H1 (cell line): ENCODE measurements at regions not wholly inside any gene's neighbourhood (a gene's known extent, or its start where the extent isn't known, plus 50 kb on each side); places are given as distances from the start of the nearest gene placed in this dataset.

ENCODE experiments used
- CTCF ChIP-seq, 3 experiments: IDR thresholded peaks; 1 replicate in 2 of 3; 2 replicates in 1 of 3; pipeline versions ENCODE4 v1.5.1 to v1.6.1; 2011; ENCODE audit warnings: low read length in 3 of 3, mild to moderate bottlenecking in 3 of 3, inconsistent platforms in 2 of 3, low read depth in 1 of 3, moderate library complexity in 1 of 3; ENCODE audit not compliant: insufficient read depth in 1 of 3; ENCODE audit errors: control extremely low read depth in 1 of 3
- EP300 ChIP-seq, 2 experiments: IDR thresholded peaks; 1 replicate in 1 of 2; 2 replicates in 1 of 2; pipeline ENCODE4 v1.6.1; 2011 to 2012; ENCODE audit warnings: low read depth in 2 of 2, low read length in 2 of 2, mild to moderate bottlenecking in 2 of 2, borderline replicate concordance in 1 of 2, inconsistent platforms in 1 of 2, moderate library complexity in 1 of 2
- HDAC6 ChIP-seq: IDR thresholded peaks from one replicate; pipeline ENCODE4 v1.7.1; 2012; ENCODE audit warnings: low read depth, mild to moderate bottlenecking, inconsistent platforms, low read length, moderate library complexity
- MAX ChIP-seq: IDR thresholded peaks from 2 replicates; pipeline ENCODE4 v1.6.1; 2012; ENCODE audit warnings: inconsistent platforms
- RAD21 ChIP-seq, 2 experiments: IDR thresholded peaks in 1 of 2; conservative IDR thresholded peaks in 1 of 2; 2 replicates each; pipeline ENCODE4 v1.6.1; 2011; ENCODE audit warnings: low read depth in 2 of 2, low read length in 2 of 2, improper control_type of control experiment in 1 of 2, inconsistent platforms in 1 of 2, mild to moderate bottlenecking in 1 of 2, moderate library complexity in 1 of 2

GRCh38 chr13:72368031-72368430, 359.4 kb downstream of the MZT1 start:
- TF ChIP-seq EP300 (IDR thresholded peaks at IDR 0.05; ENCODE audit: borderline replicate concordance in 1 of 2, low read depth in 2 of 2, low read length in 2 of 2): no peak
- TF ChIP-seq MAX: no peak
- TF ChIP-seq CTCF (IDR thresholded peaks at IDR 0.05; ENCODE audit: control extremely low read depth in 1 of 3, insufficient read depth in 1 of 3, low read depth in 1 of 3, low read length in 3 of 3): no peak
- TF ChIP-seq HDAC6: no peak
- TF ChIP-seq RAD21 (IDR thresholded peaks at IDR 0.05 in 1 of 2, conservative IDR thresholded peaks at IDR 0.05 in 1 of 2; ENCODE audit: low read depth in 2 of 2, low read length in 2 of 2): no peak
